H1 (cell line): ENCODE measurements at regions not wholly inside any gene's neighbourhood (a gene's known extent, or its start where the extent isn't known, plus 50 kb on each side); places are given as distances from the start of the nearest gene placed in this dataset.

Source experiments
- CTCF ChIA-PET: fragments of 300-600 bp; sonication (Branson Sonifier 250); formaldehyde crosslinking; loops from one replicate; lab custom pipeline; 2021; ENCODE audit not compliant: partially characterized antibody; lab: Charles Lee
- POLR2A ChIA-PET: fragments of 300-600 bp; sonication (Branson Sonifier 250); formaldehyde crosslinking; loops from one replicate; lab custom pipeline; 2021; ENCODE audit warnings: inconsistent platforms; ENCODE audit not compliant: partially characterized antibody; lab: Charles Lee
- DNase-seq, 2 experiments: peaks; one replicate each; pipeline versions ENCODE4 v3.0.0 to v3.0.0-alpha.2; 2010 to 2022; ENCODE audit warnings: low spot score in 2 of 2, low read depth in 1 of 2, mixed read lengths in 1 of 2
- FAIRE-seq: peaks from 2 replicates; lab custom pipeline; 2011; peaks lifted over from hg19 to GRCh38; lab: Jason Lieb, UNC
- H2AFZ ChIP-seq: 2 replicates; pipeline ENCODE4 v1.8.1; 2012; ENCODE audit warnings: low read length, inconsistent platforms
- H2AK5ac ChIP-seq: 2 replicates; pipeline ENCODE4 v1.6.1; 2013; ENCODE audit warnings: low read depth, low read length
- H2BK120ac ChIP-seq: replicated peaks from 2 replicates; pipeline ENCODE3; 2013; ENCODE audit warnings: low read depth, low read length, inconsistent platforms
- H2BK12ac ChIP-seq: 2 replicates; pipeline ENCODE4 v1.6.1; 2013; ENCODE audit warnings: low read depth, low read length
- H2BK15ac ChIP-seq: 2 replicates; pipeline ENCODE4 v1.6.1; 2013; ENCODE audit warnings: low read length
- H2BK20ac ChIP-seq: 2 replicates; pipeline ENCODE4 v1.6.1; 2013; ENCODE audit warnings: low read length
- H2BK5ac ChIP-seq: 2 replicates; pipeline ENCODE4 v1.6.1; 2013; ENCODE audit warnings: low read depth, low read length
- H3K14ac ChIP-seq: 2 replicates; pipeline ENCODE4 v1.6.1; 2013; ENCODE audit warnings: inconsistent platforms; ENCODE audit not compliant: insufficient read length
- H3K18ac ChIP-seq: 2 replicates; pipeline ENCODE4 v1.6.1; 2013; ENCODE audit warnings: low read length; ENCODE audit errors: extremely low read depth
- H3K23ac ChIP-seq: 2 replicates; pipeline ENCODE4 v1.6.1; 2013; ENCODE audit warnings: inconsistent platforms; ENCODE audit not compliant: insufficient read length
- H3K23me2 ChIP-seq: 2 replicates; pipeline ENCODE4 v1.6.1; 2013; ENCODE audit warnings: low read depth, low read length
- H3K27ac ChIP-seq: 2 replicates; pipeline ENCODE4 v1.6.1; 2011; ENCODE audit warnings: low read depth, low read length, inconsistent platforms
- H3K27me3 ChIP-seq, 4 experiments: replicated peaks in 1 of 4; 1 replicate in 1 of 4; 2 replicates in 3 of 4; pipeline versions ENCODE4 v1.6.1 to v1.8.1; 2011 to 2013; ENCODE audit warnings: low read length in 3 of 4, mild to moderate bottlenecking in 3 of 4, inconsistent platforms in 2 of 4, mixed read lengths in 2 of 4, moderate library complexity in 1 of 4; ENCODE audit not compliant: control insufficient read depth in 3 of 4, insufficient read depth in 3 of 4; ENCODE audit errors: extremely low read depth in 1 of 4
- H3K36me3 ChIP-seq, 4 experiments: 2 replicates each; pipeline versions ENCODE4 v1.6.1 to v1.8.1; 2011 to 2013; ENCODE audit warnings: mild to moderate bottlenecking in 4 of 4, low read length in 3 of 4, moderate library complexity in 2 of 4, control low read depth in 1 of 4, inconsistent platforms in 1 of 4; ENCODE audit not compliant: insufficient read depth in 4 of 4, control insufficient read depth in 2 of 4
- H3K4ac ChIP-seq: replicated peaks from 2 replicates; pipeline ENCODE3; 2013; ENCODE audit warnings: low read length, low read depth, mixed read lengths, inconsistent platforms; ENCODE audit not compliant: insufficient read length
- H3K4me1 ChIP-seq, 4 experiments: replicated peaks in 1 of 4; 1 replicate in 1 of 4; 2 replicates in 3 of 4; pipeline versions ENCODE4 v1.6.1 to v1.8.1; 2011 to 2013; ENCODE audit warnings: low read length in 3 of 4, inconsistent platforms in 2 of 4, mixed read lengths in 1 of 4; ENCODE audit not compliant: insufficient read depth in 4 of 4, control insufficient read depth in 3 of 4
- H3K4me2 ChIP-seq, 2 experiments: 2 replicates each; pipeline versions ENCODE4 v1.6.1 to v1.8.1; 2011 to 2013; ENCODE audit warnings: low read depth in 2 of 2, low read length in 2 of 2, control low read depth in 1 of 2, inconsistent platforms in 1 of 2, mild to moderate bottlenecking in 1 of 2; ENCODE audit not compliant: insufficient read depth in 1 of 2
- H3K4me3 ChIP-seq, 4 experiments: fragments of 200-600, 300-600 bp in 1 of 4; sonication (generic), shearing (Covaris generic), sonication (Bioruptor Twin) in 1 of 4; 2 replicates each; pipeline versions ENCODE4 v1.5.1 to v1.8.1; 2011 to 2016; ENCODE audit warnings: low read length in 4 of 4, low read depth in 3 of 4, control low read depth in 2 of 4, inconsistent platforms in 2 of 4, mild to moderate bottlenecking in 2 of 4, mixed read lengths in 1 of 4, moderate library complexity in 1 of 4; ENCODE audit not compliant: insufficient read depth in 2 of 4; ENCODE audit errors: extremely low read depth in 1 of 4
- H3K56ac ChIP-seq: replicated peaks from 2 replicates; pipeline ENCODE3; 2013; ENCODE audit warnings: low read depth, mild to moderate bottlenecking, mixed read lengths, low read length, inconsistent platforms; ENCODE audit not compliant: insufficient read length
- H3K79me1 ChIP-seq: 2 replicates; pipeline ENCODE4 v1.6.1; 2013; ENCODE audit warnings: low read depth, low read length, control low read depth
- H3K79me2 ChIP-seq, 2 experiments: 2 replicates each; pipeline versions ENCODE4 v1.6.1 to v1.8.1; 2012 to 2013; ENCODE audit warnings: low read length in 2 of 2, mild to moderate bottlenecking in 2 of 2, inconsistent platforms in 1 of 2; ENCODE audit not compliant: insufficient read depth in 2 of 2, control insufficient read depth in 1 of 2
- H3K9ac ChIP-seq, 4 experiments: replicated peaks in 1 of 4; 1 replicate in 1 of 4; 2 replicates in 3 of 4; pipeline versions ENCODE4 v1.6.1 to v1.8.1; 2011 to 2013; ENCODE audit warnings: low read depth in 3 of 4, low read length in 3 of 4, control low read depth in 2 of 4, mild to moderate bottlenecking in 2 of 4, moderate library complexity in 2 of 4, inconsistent platforms in 1 of 4; ENCODE audit errors: extremely low read depth in 1 of 4
- H3K9me3 ChIP-seq, 2 experiments: 2 replicates each; pipeline versions ENCODE4 v1.6.1 to v1.8.1; 2012 to 2013; ENCODE audit warnings: mild to moderate bottlenecking in 2 of 2, moderate library complexity in 2 of 2, control low read depth in 1 of 2, inconsistent platforms in 1 of 2, low read depth in 1 of 2, low read length in 1 of 2, mixed read lengths in 1 of 2; ENCODE audit not compliant: insufficient read depth in 2 of 2
- H4K20me1 ChIP-seq, 2 experiments: replicated peaks in 1 of 2; 2 replicates each; pipeline versions ENCODE3 to v1.8.1; 2011 to 2013; ENCODE audit warnings: inconsistent platforms in 2 of 2, low read length in 2 of 2, mild to moderate bottlenecking in 1 of 2; ENCODE audit not compliant: insufficient read depth in 2 of 2, control insufficient read depth in 1 of 2
- H4K5ac ChIP-seq: 2 replicates; pipeline ENCODE4 v1.6.1; 2013; ENCODE audit warnings: low read length, low read depth, mixed read lengths, inconsistent platforms; ENCODE audit not compliant: insufficient read length
- H4K8ac ChIP-seq: 2 replicates; pipeline ENCODE4 v1.8.0; 2013; ENCODE audit warnings: mild to moderate bottlenecking, moderate library complexity, low read length, inconsistent platforms; ENCODE audit not compliant: insufficient read depth; ENCODE audit errors: extremely low read depth
- H4K91ac ChIP-seq: replicated peaks from 2 replicates; pipeline ENCODE3; 2013; ENCODE audit warnings: low read length, mixed read lengths, inconsistent platforms; ENCODE audit not compliant: insufficient read length
- CREB1 ChIP-seq: IDR thresholded peaks from 2 replicates; pipeline ENCODE4 v1.6.1; 2012; ENCODE audit warnings: inconsistent platforms
- EGR1 ChIP-seq: IDR thresholded peaks from 2 replicates; pipeline ENCODE4 v1.6.1; 2011; ENCODE audit warnings: low read depth, low read length, borderline replicate concordance
- EZH2 ChIP-seq: fragments of 200-600 bp; sonication (generic); IDR thresholded peaks from 2 replicates; pipeline ENCODE4 v1.7.1; 2012; ENCODE audit warnings: low read depth, mild to moderate bottlenecking, moderate library complexity, low read length, inconsistent platforms; ENCODE audit not compliant: severe bottlenecking
- KDM5A ChIP-seq: fragments of 200-600 bp; IDR thresholded peaks from 2 replicates; pipeline ENCODE4 v1.7.1; 2012; ENCODE audit warnings: mild to moderate bottlenecking, low read length, inconsistent platforms, mixed read lengths
- SP2 ChIP-seq: IDR thresholded peaks from 2 replicates; pipeline ENCODE4 v1.6.1; 2012; ENCODE audit warnings: mild to moderate bottlenecking, low read length, inconsistent platforms
- SP4 ChIP-seq: IDR thresholded peaks from 2 replicates; pipeline ENCODE4 v1.6.1; 2012; ENCODE audit warnings: low read length, inconsistent platforms
- ZNF274 ChIP-seq: IDR thresholded peaks from 2 replicates; pipeline ENCODE4 v1.7.0; 2012; ENCODE audit warnings: low read length, borderline replicate concordance; ENCODE audit errors: extremely low read depth
- WGBS, 2 experiments: shearing (Covaris generic) in 1 of 2; methylation state at CpG; one replicate each; pipeline versions ENCODE4 v1.1.6 to v1.1.7; 2013 to 2015; ENCODE audit warnings: low lambda C conversion rate in 2 of 2, mixed read lengths in 2 of 2, inconsistent platforms in 1 of 2, low coverage in 1 of 2, missing lambda C conversion rate in 1 of 2; ENCODE audit not compliant: insufficient replicate concordance in 2 of 2, insufficient coverage in 1 of 2, insufficient read length in 1 of 2; ENCODE audit errors: extremely low coverage in 1 of 2, missing lambda C conversion rate in 1 of 2; 5-methylcytosine and 5-hydroxymethylcytosine counted together

- no peaks in the 10 kb centered on the region; a peak in 1 of 7 replicates for H3K4me1 ChIP-seq
- no peak overlapping the region for H3K23ac ChIP-seq
- no peaks in the 10 kb centered on the region for H4K20me1 ChIP-seq
- H3K4ac ChIP-seq = no peak overlapping the region
- no peak overlapping the region for H3K4me2 ChIP-seq
- H2BK20ac ChIP-seq = no peak overlapping the region
- H4K91ac ChIP-seq = no peak overlapping the region
- no peak overlapping the region for H2BK5ac ChIP-seq
- H2BK15ac ChIP-seq = no peak overlapping the region
- no peak overlapping the region for H2BK120ac ChIP-seq
- no peak overlapping the region for H2AK5ac ChIP-seq
- H3K36me3 ChIP-seq = no peaks in the 10 kb centered on the region
- no peak overlapping the region for H2BK12ac ChIP-seq
- DNase-seq (no peak), FAIRE-seq (no peak)
- H3K9me3 ChIP-seq = no peaks in the 10 kb centered on the region
- no peak overlapping the region for H3K27ac ChIP-seq
- no peak overlapping the region for H2AFZ ChIP-seq
- ChIA-PET POLR2A (no interaction called here), CTCF (interaction anchor here (0.6 to 1.7 kb wide), 3 partner anchors 9 to 91 kb away, joined by 3 to 4 read pairs (median 3); no protein-coding TSS in a partner anchor)
- no peak overlapping the region for H3K9ac ChIP-seq
- H3K79me1 ChIP-seq = no peaks in the 10 kb centered on the region
- no peak overlapping the region for H3K18ac ChIP-seq
- H3K14ac ChIP-seq = no peak overlapping the region
- no peak overlapping the region for H4K5ac ChIP-seq
- TF ChIP-seq ZNF274 = no peak
- no peak for TF ChIP-seq CREB1
- no peak for TF ChIP-seq EZH2
- TF ChIP-seq SP2 = no peak
- no peak for TF ChIP-seq KDM5A
- no peak for TF ChIP-seq EGR1
- no peak for TF ChIP-seq SP4
- H3K56ac ChIP-seq = no peak overlapping the region
- no peak overlapping the region for H4K8ac ChIP-seq
- H3K23me2 ChIP-seq = no peaks in the 10 kb centered on the region
- no peaks in the 10 kb centered on the region for H3K79me2 ChIP-seq
- H3K4me3 ChIP-seq = no peak overlapping the region
- 81% methylated on average over 2 of the region's 2 CpGs; no CpG with 5 or more reads in 1 of the 2 experiments for WGBS, 2 experiments
- H3K27me3 ChIP-seq = no peaks in the 10 kb centered on the region
Measured at GRCh38 chr5:143916451-143916850, 104.5 kb downstream of the HMHB1 start.
